Endothelial cell of umbilical vein (primary cell): ENCODE measurements at regions not wholly inside any gene's neighbourhood (a gene's known extent, or its start where the extent isn't known, plus 50 kb on each side); places are given as distances from the start of the nearest gene placed in this dataset.
A peak's percentile ranks its signal among the peaks of the same experiment; 100 is the strongest.

ENCODE experiments used
- BruUV-seq: library from RNA; stranded (reverse); fragments of 400-500 nt; replicated peaks from 2 replicates; lab custom pipeline; 2021; lab: Mats Ljungman, UMichigan
- CTCF ChIA-PET: fragments of 300-600, 350-600 bp; sonication (Branson Sonifier 250); formaldehyde crosslinking; loops from one replicate; lab custom pipeline; 2021; ENCODE audit warnings: antibody characterized with exemption, inconsistent platforms; lab: Charles Lee
- POLR2A ChIA-PET: fragments of 300-600, 350-600 bp; sonication (Branson Sonifier 250); formaldehyde crosslinking; loops from one replicate; lab custom pipeline; 2021; ENCODE audit warnings: antibody characterized with exemption, inconsistent platforms; lab: Charles Lee
- DNase-seq: peaks from one replicate; pipeline ENCODE4 v3.0.0-alpha.2; 2011; ENCODE audit warnings: low read depth, low spot score
- FAIRE-seq: peaks from 2 replicates; lab custom pipeline; 2011; peaks lifted over from hg19 to GRCh38; lab: Jason Lieb, UNC
- H2AFZ ChIP-seq: 2 replicates; pipeline ENCODE4 v1.6.0; 2012; ENCODE audit warnings: low read depth, low read length, control low read depth, inconsistent platforms
- H3K27ac ChIP-seq: 2 replicates; pipeline ENCODE4 v1.5.1; 2011; ENCODE audit warnings: low read depth, mild to moderate bottlenecking, control low read depth, low read length, moderate library complexity; ENCODE audit not compliant: insufficient read depth
- H3K27me3 ChIP-seq, 2 experiments: 2 replicates each; pipeline versions ENCODE4 v1.6.0 to v1.6.1; 2011; ENCODE audit warnings: low read length in 2 of 2, mixed read lengths in 1 of 2; ENCODE audit not compliant: control insufficient read depth in 2 of 2, insufficient read depth in 2 of 2
- H3K36me3 ChIP-seq, 2 experiments: 2 replicates in 1 of 2; 3 replicates in 1 of 2; pipeline ENCODE4 v1.5.1; 2011; ENCODE audit warnings: low read length in 2 of 2, mild to moderate bottlenecking in 1 of 2, moderate library complexity in 1 of 2; ENCODE audit not compliant: control insufficient read depth in 2 of 2, insufficient read depth in 2 of 2; ENCODE audit errors: extremely low read depth in 1 of 2
- H3K4me1 ChIP-seq: 3 replicates; pipeline ENCODE4 v1.5.1; 2011; ENCODE audit warnings: mild to moderate bottlenecking, low read length; ENCODE audit not compliant: control insufficient read depth, insufficient read depth; ENCODE audit errors: extremely low read depth
- H3K4me2 ChIP-seq: 2 replicates; pipeline ENCODE4 v1.6.1; 2011; ENCODE audit warnings: low read length, control low read depth, mixed read lengths; ENCODE audit not compliant: insufficient read depth
- H3K4me3 ChIP-seq, 3 experiments: fragments of 200-600 bp in 1 of 3; sonication (generic), shearing (Covaris generic) in 1 of 3; replicated peaks in 1 of 3; 2 replicates each; pipeline ENCODE4 v1.5.1; 2011 to 2016; ENCODE audit warnings: control low read depth in 3 of 3, low read length in 3 of 3, mild to moderate bottlenecking in 2 of 3, inconsistent platforms in 1 of 3, low read depth in 1 of 3, moderate library complexity in 1 of 3; ENCODE audit not compliant: insufficient read depth in 1 of 3
- H3K79me2 ChIP-seq: 2 replicates; pipeline ENCODE4 v1.6.0; 2012; ENCODE audit warnings: low read length, inconsistent platforms; ENCODE audit not compliant: control insufficient read depth, insufficient read depth
- H3K9ac ChIP-seq: replicated peaks from 2 replicates; pipeline ENCODE3; 2011; ENCODE audit warnings: low read length, control low read depth; ENCODE audit not compliant: insufficient read depth; ENCODE audit errors: extremely low read depth
- H3K9me1 ChIP-seq: replicated peaks from 3 replicates; pipeline ENCODE4 v1.6.0; 2011; ENCODE audit warnings: mild to moderate bottlenecking, low read length; ENCODE audit not compliant: control insufficient read depth, insufficient read depth; ENCODE audit errors: extremely low read depth
- H3K9me3 ChIP-seq: replicated peaks from 2 replicates; pipeline ENCODE4 v1.5.1; 2012; ENCODE audit warnings: low read length, inconsistent platforms; ENCODE audit not compliant: control insufficient read depth, insufficient read depth
- H4K20me1 ChIP-seq: replicated peaks from 2 replicates; pipeline ENCODE3; 2011; ENCODE audit warnings: mild to moderate bottlenecking, low read length; ENCODE audit not compliant: control insufficient read depth, insufficient read depth; ENCODE audit errors: extremely low read depth
- CTCF ChIP-seq, 2 donors: IDR thresholded peaks; 1 replicate in 1 of 2; 2 replicates in 1 of 2; pipeline ENCODE4 v1.5.1; 2011; ENCODE audit warnings: low read length in 2 of 2, mild to moderate bottlenecking in 2 of 2, moderate library complexity in 2 of 2, control low read depth in 1 of 2, inconsistent platforms in 1 of 2, low read depth in 1 of 2; ENCODE audit not compliant: insufficient read depth in 1 of 2; ENCODE audit errors: extremely low read depth in 1 of 2
- EZH2 ChIP-seq: IDR thresholded peaks from 2 replicates; pipeline ENCODE4 v1.6.1; 2012; ENCODE audit warnings: borderline replicate concordance, low read depth, mild to moderate bottlenecking, moderate library complexity, low read length, inconsistent platforms; ENCODE audit not compliant: severe bottlenecking
- FOS ChIP-seq: IDR thresholded peaks from 2 replicates; pipeline ENCODE4 v1.6.1; 2011; ENCODE audit warnings: mild to moderate bottlenecking, low read length, moderate library complexity, borderline replicate concordance; ENCODE audit not compliant: insufficient read depth
- GATA2 ChIP-seq: IDR thresholded peaks from 2 replicates; pipeline ENCODE4 v1.7.0; 2011; ENCODE audit warnings: low read depth, mild to moderate bottlenecking, moderate library complexity, mixed read lengths, low read length; ENCODE audit not compliant: insufficient read length, insufficient read depth
- JUN ChIP-seq: IDR thresholded peaks from 2 replicates; pipeline ENCODE4 v1.6.1; 2011; ENCODE audit warnings: borderline replicate concordance, low read depth; ENCODE audit not compliant: insufficient read length, insufficient read depth
- MAX ChIP-seq: IDR thresholded peaks from 2 replicates; pipeline ENCODE4 v1.6.1; 2011; ENCODE audit not compliant: insufficient read depth, insufficient read length
- MYC ChIP-seq: IDR thresholded peaks from one replicate; pipeline ENCODE4 v1.6.1; 2011; ENCODE audit warnings: mild to moderate bottlenecking, low read depth, low read length
- POLR2A ChIP-seq: IDR thresholded peaks from 2 replicates; pipeline ENCODE4 v1.6.1; 2012; ENCODE audit warnings: low read depth, mild to moderate bottlenecking, control low read depth, low read length
- POLR2AphosphoS5 ChIP-seq: IDR thresholded peaks from 2 replicates; pipeline ENCODE4 v1.6.1; 2012; ENCODE audit warnings: low read depth, mild to moderate bottlenecking, control low read depth, low read length, moderate library complexity; ENCODE audit not compliant: insufficient read depth
- dilution Hi-C: fragments of 300-500 bp; cut with MboI; formaldehyde crosslinking; loops from one replicate; pipeline ENCODE4 v1.15.0; 2019; ENCODE audit warnings: low sequenced_read_pairs; ENCODE audit not compliant: extremely low pct_ligation_motif_present
- intact Hi-C: fragments of 100-400 bp; cut with micrococcal nuclease; formaldehyde crosslinking; loops from one replicate; pipeline ENCODE4 v1.10.0; 2022

- H3K4me2 ChIP-seq = peak overlapping the region; percentile 39
- peaks cover 63% of the 10 kb centered on the region for H3K4me1 ChIP-seq
- FAIRE-seq (peak; percentile 47), DNase-seq (peak; percentile 76)
- dilution Hi-C loops (no loop called here), intact Hi-C loops (loop anchor here (2.0 kb wide), 1 partner anchor 67 kb away; no protein-coding TSS in a partner anchor)
- H3K36me3 ChIP-seq = no peaks in the 10 kb centered on the region
- CTCF ChIA-PET = interaction anchor here (0.9 to 2.2 kb wide), 5 partner anchors 11 to 370 kb away, joined by 3 to 10 read pairs (median 4); no protein-coding TSS in a partner anchor
- H3K79me2 ChIP-seq = no peaks in the 10 kb centered on the region
- BruUV-seq = TSS peak; percentile 79
- H2AFZ ChIP-seq = no peak overlapping the region
- H3K4me3 ChIP-seq = no peak overlapping the region
- H3K27me3 ChIP-seq = no peaks in the 10 kb centered on the region
- no peaks in the 10 kb centered on the region for H3K9me1 ChIP-seq
- peak overlapping the region; percentile 75 for H3K9ac ChIP-seq
- POLR2A ChIA-PET = interaction anchor here (0.8 kb wide), 1 partner anchor 22 kb away, joined by 3 read pairs; no protein-coding TSS in a partner anchor
- H3K9me3 ChIP-seq = no peaks in the 10 kb centered on the region
- no peaks in the 10 kb centered on the region for H4K20me1 ChIP-seq
- TF ChIP-seq JUN = no peak
- TF ChIP-seq GATA2 = no peak
- no peak for TF ChIP-seq MYC
- peak overlapping the region; percentile 96 for H3K27ac ChIP-seq
Measured at GRCh38 chr5:136619556-136619955, 254.2 kb upstream of the TRPC7 start.

GRCh38 chr5:136615251-136616119 lies 250.1 kb upstream of the TRPC7 start:
- Histone ChIP-seq H3K9me1 (no peaks in the 10 kb centered on the region), H3K36me3 (no peaks in the 10 kb centered on the region), H3K27ac (peak overlapping the region; percentile 71), H3K4me3 (no peak overlapping the region), H3K9me3 (no peaks in the 10 kb centered on the region), H3K4me1 (peaks cover 57% of the 10 kb centered on the region), H4K20me1 (no peaks in the 10 kb centered on the region), H3K4me2 (peak overlapping the region; percentile 27), H3K9ac (no peak overlapping the region), H2AFZ (peak overlapping the region; percentile 2), H3K27me3 (no peaks in the 10 kb centered on the region), H3K79me2 (no peaks in the 10 kb centered on the region)
- intact Hi-C loops (no loop called here), dilution Hi-C loops (no loop called here)
- CTCF ChIA-PET = interaction anchor here (1.2 to 1.8 kb wide), 2 partner anchors 10 to 71 kb away, joined by 3 to 5 read pairs; no protein-coding TSS in a partner anchor
- TF ChIP-seq JUN (peak; percentile 1), FOS (peak; percentile 43), POLR2AphosphoS5 (no peak), MYC (no peak), EZH2 (no peak), CTCF (IDR thresholded peaks at IDR 0.05; ENCODE audit: extremely low read depth in 1 of 2, insufficient read depth in 1 of 2, low read depth in 1 of 2, low read length in 2 of 2) (no peak), POLR2A (no peak), MAX (no peak), GATA2 (peak; percentile 23)
- FAIRE-seq (no peak), DNase-seq (peak; percentile 46)
- TSS peak; percentile 44 for BruUV-seq
- POLR2A ChIA-PET = interaction anchor here (0.6 kb wide), 1 partner anchor 42 kb away, joined by 4 read pairs; no protein-coding TSS in a partner anchor
